HG03571 (cell line): ENCODE measurements at regions not wholly inside any gene's neighbourhood (a gene's known extent, or its start where the extent isn't known, plus 50 kb on each side); places are given as distances from the start of the nearest gene placed in this dataset.

ENCODE experiments used
- ATAC-seq: cut with Tn5 transposase; IDR thresholded peaks from one replicate; pipeline ENCODE4 v1.9.1; 2021; ENCODE audit not compliant: unreplicated experiment

- ATAC-seq: no peak
Measured at GRCh38 chr14:100463937-100464336, 123.3 kb downstream of the BEGAIN start.

- ATAC-seq: no peak
Measured at GRCh38 chr14:100466111-100466856, 120.9 kb downstream of the BEGAIN start.

- ATAC-seq: no peak
Measured at GRCh38 chr14:100467046-100467750, 120.0 kb downstream of the BEGAIN start.

DNA sequence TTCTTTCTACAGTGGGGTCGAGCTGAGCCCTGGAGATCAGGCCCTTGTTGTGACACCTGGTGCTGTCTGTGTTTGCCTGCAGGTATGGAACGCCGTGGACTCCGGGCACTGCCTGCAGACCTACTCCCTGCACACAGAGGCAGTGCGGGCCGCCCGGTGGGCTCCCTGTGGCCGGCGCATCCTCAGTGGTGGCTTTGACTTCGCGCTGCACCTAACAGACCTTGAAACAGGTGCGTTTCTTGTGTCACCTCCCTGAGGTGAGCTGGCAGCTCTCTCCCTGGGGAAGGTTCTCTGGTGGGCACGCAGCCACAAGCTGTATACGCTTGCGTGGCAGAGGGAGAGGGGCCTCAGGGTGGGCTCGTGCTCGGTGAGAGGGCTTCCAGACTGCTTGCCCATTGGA lies 119.3 kb downstream of the BEGAIN start:
- no peak for ATAC-seq

- no peak for ATAC-seq
Measured at GRCh38 chr14:100468557-100468956, 118.7 kb downstream of the BEGAIN start.

DNA sequence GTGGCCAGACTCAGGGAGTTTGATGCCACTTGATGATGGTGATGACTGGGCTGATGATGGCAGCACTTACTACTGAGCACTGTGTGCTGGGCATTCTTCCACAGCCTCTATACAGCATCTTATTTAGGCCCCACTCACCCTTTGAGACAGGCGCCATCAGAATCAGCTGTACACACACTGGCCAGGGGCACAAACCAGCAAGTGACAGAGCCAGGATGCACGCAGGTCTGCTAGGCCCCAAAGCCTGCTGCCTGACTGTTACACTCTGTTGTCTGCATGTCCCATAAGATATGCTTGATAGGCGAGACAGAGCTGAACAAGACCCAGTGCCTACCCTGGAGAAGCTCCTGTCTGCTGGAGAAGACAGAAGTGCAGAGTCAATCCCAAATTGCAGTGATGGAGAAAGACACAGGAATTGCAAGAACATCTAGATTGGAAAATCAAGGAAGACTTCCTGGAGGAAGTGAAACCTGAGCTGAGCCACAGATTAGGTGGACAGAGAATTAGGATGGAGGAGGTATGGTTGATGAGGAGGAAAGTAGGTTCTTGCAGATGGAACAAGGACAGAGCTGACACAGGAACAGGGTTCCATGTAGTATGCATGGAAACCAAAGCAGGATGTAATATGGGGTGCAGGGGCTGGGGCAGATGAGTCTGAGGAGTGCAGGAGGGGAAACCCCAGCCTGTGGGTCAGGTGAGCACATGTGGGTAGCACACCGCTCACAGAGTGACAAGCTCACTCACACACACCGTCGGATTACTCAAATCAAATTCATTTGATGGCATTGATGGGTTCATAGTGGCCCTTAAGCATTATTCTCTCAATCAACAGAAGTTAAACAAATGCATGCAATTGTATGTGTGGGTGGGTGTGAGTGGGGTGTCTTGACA lies 117.3 kb downstream of the BEGAIN start:
- ATAC-seq: no peak

- ATAC-seq: no peak
Measured at GRCh38 chr14:100470523-100470897, 116.7 kb downstream of the BEGAIN start.

- no peak for ATAC-seq
Measured at GRCh38 chr14:100471441-100472093, 115.7 kb downstream of the BEGAIN start.

- ATAC-seq: no peak
Measured at GRCh38 chr14:100472094-100472455, 115.1 kb downstream of the BEGAIN start.

- ATAC-seq: no peak
Measured at GRCh38 chr14:100472491-100472890, 114.7 kb downstream of the BEGAIN start.

DNA sequence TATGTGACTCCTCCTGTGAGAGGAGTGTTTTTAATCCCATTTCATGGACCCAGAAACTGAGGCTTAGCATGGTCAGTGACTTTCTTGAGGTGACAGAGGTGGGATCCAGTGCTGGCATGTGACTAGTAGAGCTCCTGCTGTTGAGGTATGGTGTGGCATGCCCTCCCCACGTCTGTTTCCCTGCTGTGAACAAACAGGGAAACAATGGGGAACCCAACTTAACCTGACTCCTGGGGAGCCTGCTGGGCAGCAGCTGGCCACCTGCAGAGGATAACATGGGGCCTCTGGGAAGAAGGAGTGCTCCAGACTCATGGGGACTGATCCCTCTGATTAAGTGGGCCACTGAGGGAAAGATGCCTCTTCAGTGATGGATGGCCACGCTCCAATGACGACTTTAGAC lies 114.0 kb downstream of the BEGAIN start:
- ATAC-seq: no peak

DNA sequence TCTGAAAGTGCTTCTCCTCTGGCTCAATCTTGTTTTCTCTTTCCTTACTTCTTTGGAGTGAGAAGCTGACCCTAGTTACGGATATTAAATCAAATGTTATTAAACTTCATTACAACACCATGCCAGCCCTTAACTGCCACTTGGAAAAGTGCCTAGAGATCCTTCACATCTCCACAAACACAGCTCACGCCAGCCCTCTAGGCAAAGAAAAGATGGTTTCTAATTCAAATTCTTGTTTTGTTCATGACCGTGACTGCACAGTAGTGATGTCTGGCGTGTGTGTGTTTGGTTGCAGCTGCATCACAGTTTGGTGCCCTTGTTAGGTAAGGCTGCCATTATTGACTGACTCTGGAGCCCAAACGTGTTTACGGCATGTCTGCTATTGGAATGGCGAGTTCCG lies 113.0 kb downstream of the BEGAIN start:
- ATAC-seq: no peak

DNA sequence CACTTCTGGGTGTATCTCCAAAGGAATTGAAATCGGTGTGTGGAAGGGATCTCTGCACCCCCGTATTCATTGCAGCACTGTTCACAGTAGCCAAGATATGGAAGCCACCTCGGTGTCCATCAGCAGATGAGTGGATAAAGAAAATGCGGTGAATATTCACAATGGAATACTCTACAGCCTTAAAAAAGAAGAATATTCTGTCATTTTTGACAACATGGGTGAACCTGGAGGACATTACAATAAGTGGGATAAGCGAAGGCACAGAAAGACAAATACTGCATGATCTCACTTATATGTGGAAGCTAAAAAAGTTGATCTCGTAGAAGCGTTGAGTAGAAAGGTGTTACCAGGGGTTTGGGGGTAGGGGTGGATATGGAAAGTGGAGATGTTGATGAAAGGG lies 111.9 kb downstream of the BEGAIN start:
- ATAC-seq: no peak

GRCh38 chr14:100476012-100476822 lies 111.0 kb downstream of the BEGAIN start:
- no peak for ATAC-seq

DNA sequence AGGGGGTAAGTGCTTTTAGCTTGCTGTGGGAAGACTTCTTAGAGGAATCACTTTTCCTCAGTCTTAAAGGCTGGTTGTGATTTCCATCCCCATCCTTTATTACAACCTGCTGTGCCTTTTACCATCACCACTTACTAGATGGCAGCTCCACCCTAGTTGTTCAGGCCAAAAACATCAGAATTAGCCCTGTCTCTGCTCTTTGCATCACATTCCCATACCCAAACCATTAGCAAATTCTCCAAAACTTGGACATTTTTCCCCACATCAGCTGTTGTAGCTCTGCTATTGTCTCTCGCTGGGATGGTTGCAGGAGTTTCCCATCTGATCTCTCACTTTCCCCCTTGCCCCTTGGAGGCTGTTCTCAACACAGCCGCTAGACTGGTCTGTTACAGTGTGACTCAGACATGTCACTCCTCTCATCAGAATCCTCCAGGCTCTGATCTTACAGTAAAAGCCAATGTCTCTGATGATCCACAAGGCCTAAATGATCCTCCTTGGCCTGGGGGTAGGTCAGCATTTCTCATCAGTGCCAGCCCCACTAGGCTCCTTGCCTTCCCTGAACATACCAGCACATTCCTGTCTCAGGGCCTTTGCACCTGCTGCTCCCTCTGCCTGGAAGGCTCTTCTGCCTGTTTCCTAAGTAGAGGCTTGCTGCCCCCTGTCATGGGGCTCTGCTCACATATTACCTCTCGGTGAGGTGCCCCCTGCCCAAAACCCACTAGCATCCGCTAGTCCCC lies 102.5 kb downstream of the BEGAIN start:
- no peak for ATAC-seq

DNA sequence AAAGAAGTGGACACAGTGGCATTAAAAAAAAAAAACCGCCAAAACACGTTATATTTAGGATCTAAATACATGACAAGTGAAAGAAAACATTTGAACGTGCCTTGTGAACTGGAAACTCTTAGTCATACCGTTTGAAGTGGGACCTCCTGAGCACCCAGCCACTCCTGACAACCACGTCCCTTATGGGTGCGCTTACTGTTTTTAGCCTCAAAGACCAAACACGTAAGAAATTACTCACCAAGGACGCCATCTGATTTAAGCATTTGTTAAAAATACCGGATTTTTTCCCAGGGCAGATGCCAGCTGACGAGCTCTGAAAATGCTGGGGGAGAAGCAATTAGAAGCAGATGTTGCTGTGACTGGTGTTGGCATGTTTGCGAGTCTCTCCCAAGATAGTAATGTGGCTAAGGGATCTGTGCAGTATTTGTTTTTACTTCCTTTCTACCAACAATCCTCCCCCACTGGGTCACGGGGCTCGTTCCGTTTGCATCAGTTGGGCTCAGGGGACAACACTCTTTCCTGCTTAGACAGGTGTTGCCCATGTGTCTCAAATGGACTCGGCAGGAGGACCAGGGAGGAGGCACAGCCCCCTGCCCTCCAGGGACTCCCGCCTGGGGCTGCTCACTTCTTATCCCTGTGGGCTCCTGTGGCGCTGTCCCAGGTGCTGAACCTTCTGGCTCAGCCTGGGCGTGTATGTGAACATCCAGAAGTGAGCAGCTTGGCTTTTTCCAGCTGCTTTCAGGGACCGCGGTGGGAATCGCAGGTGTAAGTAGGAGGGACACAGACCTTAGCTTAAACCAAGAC lies 101.0 kb downstream of the BEGAIN start:
- no peak for ATAC-seq
